ENCODE measurements at regions not wholly inside any gene's neighbourhood (a gene's known extent, or its start where the extent isn't known, plus 50 kb on each side); places are given as distances from the start of the nearest gene placed in this dataset.

- Histone ChIP-seq H3K4me1 (ENCODE audit: control insufficient read depth, insufficient read depth, low read length) (0 out of 2 replicates have a peak, but pooled peaks cover 4% of the 10 kb centered on the region), H3K27ac (ENCODE audit: control insufficient read depth, insufficient read depth) (no peak overlapping the region), H2AFZ (ENCODE audit: control insufficient read depth, low read depth, low read length) (no peak overlapping the region), H3K4me3 (0 out of 2 replicates have a peak overlapping the region, but pooled peaks have one; percentile 3), H3K9me3 (replicated peaks; ENCODE audit: control insufficient read depth, insufficient read depth, low read length) (no peaks in the 10 kb centered on the region; the same call in 2 of the 3 replicates), H3K9ac (ENCODE audit: control insufficient read depth, insufficient read depth, low read length) (no peak overlapping the region), H3K79me2 (ENCODE audit: control insufficient read depth, insufficient read depth, low read length) (no peaks in the 10 kb centered on the region), H4K20me1 (ENCODE audit: control insufficient read depth, insufficient read depth) (no peaks in the 10 kb centered on the region), H3K27me3 (replicated peaks in 1 of 2; ENCODE audit: control insufficient read depth in 2 of 2, insufficient read depth in 2 of 2, low read length in 1 of 2) (peaks cover 0 to 4% of the 10 kb centered on the region in 2 experiments; a peak in 1 of 4 replicates), H3K4me2 (ENCODE audit: control insufficient read depth, insufficient read depth) (no peak overlapping the region), H3K36me3 (ENCODE audit: control insufficient read depth in 2 of 2, insufficient read depth in 2 of 2, low read length in 1 of 2) (no peaks in the 10 kb centered on the region)
- ChIA-PET RAD21 (ENCODE audit: unreplicated experiment) (no interaction called here), CTCF (no interaction called here), POLR2A (no interaction called here), SMC1A (ENCODE audit: uncharacterized antibody, unreplicated experiment) (interaction anchor here (2.2 kb wide), 1 partner anchor 10 kb away, joined by 4 read pairs; no protein-coding TSS in a partner anchor)
- TF ChIP-seq RUNX3 (IDR thresholded peaks at IDR 0.05; ENCODE audit: low read length) (peak; percentile 69), CREB1 (IDR thresholded peaks at IDR 0.05; ENCODE audit: low read depth) (no peak), TARDBP (IDR thresholded peaks at IDR 0.05; ENCODE audit: borderline replicate concordance) (no peak), PAX5 (IDR thresholded peaks at IDR 0.05; ENCODE audit: borderline replicate concordance, low read depth, low read length) (peak; percentile 86)
- TF ChIP-seq, protein P1, sequence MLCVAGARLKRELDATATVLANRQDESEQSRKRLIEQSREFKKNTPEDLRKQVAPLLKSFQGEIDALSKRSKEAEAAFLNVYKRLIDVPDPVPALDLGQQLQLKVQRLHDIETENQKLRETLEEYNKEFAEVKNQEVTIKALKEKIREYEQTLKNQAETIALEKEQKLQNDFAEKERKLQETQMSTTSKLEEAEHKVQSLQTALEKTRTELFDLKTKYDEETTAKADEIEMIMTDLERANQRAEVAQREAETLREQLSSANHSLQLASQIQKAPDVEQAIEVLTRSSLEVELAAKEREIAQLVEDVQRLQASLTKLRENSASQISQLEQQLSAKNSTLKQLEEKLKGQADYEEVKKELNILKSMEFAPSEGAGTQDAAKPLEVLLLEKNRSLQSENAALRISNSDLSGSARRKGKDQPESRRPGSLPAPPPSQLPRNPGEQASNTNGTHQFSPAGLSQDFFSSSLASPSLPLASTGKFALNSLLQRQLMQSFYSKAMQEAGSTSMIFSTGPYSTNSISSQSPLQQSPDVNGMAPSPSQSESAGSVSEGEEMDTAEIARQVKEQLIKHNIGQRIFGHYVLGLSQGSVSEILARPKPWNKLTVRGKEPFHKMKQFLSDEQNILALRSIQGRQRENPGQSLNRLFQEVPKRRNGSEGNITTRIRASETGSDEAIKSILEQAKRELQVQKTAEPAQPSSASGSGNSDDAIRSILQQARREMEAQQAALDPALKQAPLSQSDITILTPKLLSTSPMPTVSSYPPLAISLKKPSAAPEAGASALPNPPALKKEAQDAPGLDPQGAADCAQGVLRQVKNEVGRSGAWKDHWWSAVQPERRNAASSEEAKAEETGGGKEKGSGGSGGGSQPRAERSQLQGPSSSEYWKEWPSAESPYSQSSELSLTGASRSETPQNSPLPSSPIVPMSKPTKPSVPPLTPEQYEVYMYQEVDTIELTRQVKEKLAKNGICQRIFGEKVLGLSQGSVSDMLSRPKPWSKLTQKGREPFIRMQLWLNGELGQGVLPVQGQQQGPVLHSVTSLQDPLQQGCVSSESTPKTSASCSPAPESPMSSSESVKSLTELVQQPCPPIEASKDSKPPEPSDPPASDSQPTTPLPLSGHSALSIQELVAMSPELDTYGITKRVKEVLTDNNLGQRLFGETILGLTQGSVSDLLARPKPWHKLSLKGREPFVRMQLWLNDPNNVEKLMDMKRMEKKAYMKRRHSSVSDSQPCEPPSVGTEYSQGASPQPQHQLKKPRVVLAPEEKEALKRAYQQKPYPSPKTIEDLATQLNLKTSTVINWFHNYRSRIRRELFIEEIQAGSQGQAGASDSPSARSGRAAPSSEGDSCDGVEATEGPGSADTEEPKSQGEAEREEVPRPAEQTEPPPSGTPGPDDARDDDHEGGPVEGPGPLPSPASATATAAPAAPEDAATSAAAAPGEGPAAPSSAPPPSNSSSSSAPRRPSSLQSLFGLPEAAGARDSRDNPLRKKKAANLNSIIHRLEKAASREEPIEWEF (IDR thresholded peaks at IDR 0.05; ENCODE audit: insufficient replicate concordance, low read depth, low read length): no peak
- 3% methylated on average over 16 of the region's 16 CpGs for WGBS (ENCODE audit: insufficient coverage, insufficient replicate concordance, low lambda C conversion rate, missing lambda C conversion rate)
- peak; percentile 8 for DNase-seq (ENCODE audit: low read depth, low spot score)
- intact Hi-C loops (cut with micrococcal nuclease; ENCODE audit: unreplicated experiment) (no loop called here), in situ Hi-C loops (cut with MboI) (no loop called here)
- FAIRE-seq: peak; percentile 41
- ATAC-seq: peak; percentile 77
- no TSS peak for BruUV-seq (replicated peaks)
These were observed 147.0 kb upstream of the CELF2 start for GRCh38 chr10:10870523-10871241.
